ENCODE measurements at regions not wholly inside any gene's neighbourhood (a gene's known extent, or its start where the extent isn't known, plus 50 kb on each side); places are given as distances from the start of the nearest gene placed in this dataset.
"Not testable (repeated sequence)": the region's sequence is repeated elsewhere in the genome, so short reads cannot be mapped to it uniquely, and the experiment has no call there.

GRCh38 chr6:44020664-44021425 lies 106.4 kb downstream of the MRPL14 start:
- Histone ChIP-seq H3K9me3 (ENCODE audit: low read length) (no peaks in the 10 kb centered on the region), H3K36me3 (ENCODE audit: insufficient read depth, low read length) (no peaks in the 10 kb centered on the region), H3K9ac (ENCODE audit: low read length) (no peak overlapping the region), H3K4me3 (ENCODE audit: low read depth in 1 of 2, low read length in 2 of 2) (no peak overlapping the region), H3K27ac (ENCODE audit: low read depth, low read length) (no peak overlapping the region), H3K4me1 (ENCODE audit: insufficient read depth, low read length) (peaks cover 6% of the 10 kb centered on the region), H3K27me3 (ENCODE audit: control insufficient read depth in 1 of 2, insufficient read depth in 2 of 2, low read length in 2 of 2) (no peaks in the 10 kb centered on the region)

- no peaks in the 10 kb centered on the region for H3K36me3 ChIP-seq (ENCODE audit: insufficient read depth, low read length)
- H3K27me3 ChIP-seq (ENCODE audit: control insufficient read depth in 1 of 2, insufficient read depth in 2 of 2, low read length in 2 of 2), result no peaks in the 10 kb centered on the region
- no peak overlapping the region for H3K27ac ChIP-seq (ENCODE audit: low read depth, low read length)
- peaks cover 6% of the 10 kb centered on the region for H3K4me1 ChIP-seq (ENCODE audit: insufficient read depth, low read length)
- H3K4me3 ChIP-seq (ENCODE audit: low read depth in 1 of 2, low read length in 2 of 2), result no peak overlapping the region
- no peaks in the 10 kb centered on the region for H3K9me3 ChIP-seq (ENCODE audit: low read length)
- H3K9ac ChIP-seq (ENCODE audit: low read length), result no peak overlapping the region
These were observed 107.1 kb downstream of the MRPL14 start for GRCh38 chr6:44020148-44020547.

GRCh38 chr6:44017307-44017706 lies 109.9 kb downstream of the MRPL14 start:
- not testable (repeated sequence) for H3K27ac ChIP-seq (ENCODE audit: low read depth, low read length); H3K36me3 ChIP-seq (ENCODE audit: insufficient read depth, low read length); H3K9ac ChIP-seq (ENCODE audit: low read length); H3K4me1 ChIP-seq (ENCODE audit: insufficient read depth, low read length); H3K9me3 ChIP-seq (ENCODE audit: low read length); H3K4me3 ChIP-seq (ENCODE audit: low read depth in 1 of 2, low read length in 2 of 2); H3K27me3 ChIP-seq (ENCODE audit: control insufficient read depth in 1 of 2, insufficient read depth in 2 of 2, low read length in 2 of 2)

- H3K4me3 ChIP-seq (ENCODE audit: low read depth in 1 of 2, low read length in 2 of 2), result no peak overlapping the region
- H3K36me3 ChIP-seq (ENCODE audit: insufficient read depth, low read length), result no peaks in the 10 kb centered on the region
- H3K27ac ChIP-seq (ENCODE audit: low read depth, low read length), result no peak overlapping the region
- no peaks in the 10 kb centered on the region for H3K27me3 ChIP-seq (ENCODE audit: control insufficient read depth in 1 of 2, insufficient read depth in 2 of 2, low read length in 2 of 2)
- H3K4me1 ChIP-seq (ENCODE audit: insufficient read depth, low read length), result peaks cover 6% of the 10 kb centered on the region
- no peak overlapping the region for H3K9ac ChIP-seq (ENCODE audit: low read length)
- H3K9me3 ChIP-seq (ENCODE audit: low read length), result no peaks in the 10 kb centered on the region
These were observed 111.0 kb downstream of the MRPL14 start for GRCh38 chr6:44016131-44016870.

- H3K27me3 ChIP-seq (ENCODE audit: control insufficient read depth in 1 of 2, insufficient read depth in 2 of 2, low read length in 2 of 2), result no peaks in the 10 kb centered on the region
- H3K27ac ChIP-seq (ENCODE audit: low read depth, low read length), result no peak overlapping the region
- H3K9ac ChIP-seq (ENCODE audit: low read length), result no peak overlapping the region
- no peak overlapping the region for H3K4me3 ChIP-seq (ENCODE audit: low read depth in 1 of 2, low read length in 2 of 2)
- H3K4me1 ChIP-seq (ENCODE audit: insufficient read depth, low read length), result no peaks in the 10 kb centered on the region
- no peaks in the 10 kb centered on the region for H3K9me3 ChIP-seq (ENCODE audit: low read length)
- no peaks in the 10 kb centered on the region for H3K36me3 ChIP-seq (ENCODE audit: insufficient read depth, low read length)
These were observed 115.2 kb downstream of the MRPL14 start for GRCh38 chr6:44012078-44012493.

- no peak overlapping the region for H3K4me3 ChIP-seq (ENCODE audit: low read depth in 1 of 2, low read length in 2 of 2)
- H3K9ac ChIP-seq (ENCODE audit: low read length), result no peak overlapping the region
- no peaks in the 10 kb centered on the region for H3K36me3 ChIP-seq (ENCODE audit: insufficient read depth, low read length)
- no peaks in the 10 kb centered on the region for H3K9me3 ChIP-seq (ENCODE audit: low read length)
- no peaks in the 10 kb centered on the region for H3K4me1 ChIP-seq (ENCODE audit: insufficient read depth, low read length)
- H3K27ac ChIP-seq (ENCODE audit: low read depth, low read length), result no peak overlapping the region
- no peaks in the 10 kb centered on the region for H3K27me3 ChIP-seq (ENCODE audit: control insufficient read depth in 1 of 2, insufficient read depth in 2 of 2, low read length in 2 of 2)
These were observed 115.8 kb downstream of the MRPL14 start for GRCh38 chr6:44011350-44011920.

- no peaks in the 10 kb centered on the region for H3K27me3 ChIP-seq (ENCODE audit: control insufficient read depth in 1 of 2, insufficient read depth in 2 of 2, low read length in 2 of 2)
- no peaks in the 10 kb centered on the region for H3K4me1 ChIP-seq (ENCODE audit: insufficient read depth, low read length)
- no peak overlapping the region for H3K9ac ChIP-seq (ENCODE audit: low read length)
- no peaks in the 10 kb centered on the region for H3K36me3 ChIP-seq (ENCODE audit: insufficient read depth, low read length)
- no peak overlapping the region for H3K27ac ChIP-seq (ENCODE audit: low read depth, low read length)
- no peak overlapping the region for H3K4me3 ChIP-seq (ENCODE audit: low read depth in 1 of 2, low read length in 2 of 2)
- H3K9me3 ChIP-seq (ENCODE audit: low read length), result no peaks in the 10 kb centered on the region
These were observed 116.6 kb downstream of the MRPL14 start for GRCh38 chr6:44010411-44011349.

- Histone ChIP-seq H3K9me3 (ENCODE audit: low read length) (no peaks in the 10 kb centered on the region), H3K9ac (ENCODE audit: low read length) (no peak overlapping the region), H3K4me3 (ENCODE audit: low read depth in 1 of 2, low read length in 2 of 2) (no peak overlapping the region), H3K27ac (ENCODE audit: low read depth, low read length) (no peak overlapping the region), H3K4me1 (ENCODE audit: insufficient read depth, low read length) (no peaks in the 10 kb centered on the region), H3K27me3 (ENCODE audit: control insufficient read depth in 1 of 2, insufficient read depth in 2 of 2, low read length in 2 of 2) (no peaks in the 10 kb centered on the region), H3K36me3 (ENCODE audit: insufficient read depth, low read length) (no peaks in the 10 kb centered on the region)
These were observed 117.6 kb downstream of the MRPL14 start for GRCh38 chr6:44009425-44010321.

GRCh38 chr6:44008821-44009370 lies 118.4 kb downstream of the MRPL14 start:
- Histone ChIP-seq H3K27ac (ENCODE audit: low read depth, low read length) (no peak overlapping the region), H3K27me3 (ENCODE audit: control insufficient read depth in 1 of 2, insufficient read depth in 2 of 2, low read length in 2 of 2) (no peaks in the 10 kb centered on the region), H3K36me3 (ENCODE audit: insufficient read depth, low read length) (no peaks in the 10 kb centered on the region), H3K4me3 (ENCODE audit: low read depth in 1 of 2, low read length in 2 of 2) (no peak overlapping the region), H3K9me3 (ENCODE audit: low read length) (no peaks in the 10 kb centered on the region), H3K4me1 (ENCODE audit: insufficient read depth, low read length) (no peaks in the 10 kb centered on the region), H3K9ac (ENCODE audit: low read length) (no peak overlapping the region)

All from muscle layer of colon (tissue), 2 donors.